ENCODE measurements at regions not wholly inside any gene's neighbourhood (a gene's known extent, or its start where the extent isn't known, plus 50 kb on each side); places are given as distances from the start of the nearest gene placed in this dataset.

- no peak for DNase-seq (ENCODE audit: unreplicated experiment)
- peaks cover 4% of the 10 kb centered on the region for H3K4me1 Mint-ChIP-seq (ENCODE audit: insufficient read depth, unreplicated experiment)
- intact Hi-C loops (cut with micrococcal nuclease): no loop called here
- ChIA-PET POLR2A (no interaction called here), CTCF (no interaction called here)
- peaks cover 6% of the 10 kb centered on the region for H3K36me3 Mint-ChIP-seq (ENCODE audit: insufficient read depth, unreplicated experiment)
- no peaks in the 10 kb centered on the region for H3K27me3 Mint-ChIP-seq (ENCODE audit: insufficient read depth, unreplicated experiment)
- H3K9me3 Mint-ChIP-seq (ENCODE audit: unreplicated experiment): no peaks in the 10 kb centered on the region
- no peak overlapping the region for H3K27ac Mint-ChIP-seq (ENCODE audit: low read depth, unreplicated experiment)
- BruUV-seq (replicated peaks): no TSS peak
- H3K4me3 Mint-ChIP-seq (ENCODE audit: unreplicated experiment): no peak overlapping the region
- TF ChIP-seq CTCF (IDR thresholded peaks at IDR 0.05; ENCODE audit: unreplicated experiment): no peak
These were observed 53.0 kb upstream of the TPM4 start for GRCh38 chr19:16023146-16023915.

GRCh38 chr19:16024266-16025107 is 51.8 kb upstream of the TPM4 start:
- CTCF ChIA-PET: interaction anchor here (0.6 to 1.8 kb wide), 3 partner anchors 59 to 1358 kb away, joined by 3 to 5 read pairs (median 3); no protein-coding TSS in a partner anchor
- intact Hi-C loops (cut with micrococcal nuclease): loop anchor here (1.0 to 5.0 kb wide), 2 partner anchors 158 to 397 kb away; no protein-coding TSS in a partner anchor
- Mint-ChIP-seq H3K27ac (ENCODE audit: low read depth, unreplicated experiment) (no peak overlapping the region), H3K9me3 (ENCODE audit: unreplicated experiment) (no peaks in the 10 kb centered on the region), H3K4me3 (ENCODE audit: unreplicated experiment) (no peak overlapping the region), H3K4me1 (ENCODE audit: insufficient read depth, unreplicated experiment) (peaks cover 4% of the 10 kb centered on the region), H3K36me3 (ENCODE audit: insufficient read depth, unreplicated experiment) (peaks cover 6% of the 10 kb centered on the region), H3K27me3 (ENCODE audit: insufficient read depth, unreplicated experiment) (no peaks in the 10 kb centered on the region)
- BruUV-seq (replicated peaks): no TSS peak
- POLR2A ChIA-PET: interaction anchor here (0.6 kb wide), 1 partner anchor 649 kb away, joined by 3 read pairs; no protein-coding TSS in a partner anchor
- no peak for DNase-seq (ENCODE audit: unreplicated experiment)
- TF ChIP-seq CTCF (IDR thresholded peaks at IDR 0.05; ENCODE audit: unreplicated experiment): no peak

GRCh38 chr19:16025108-16026101 is 50.9 kb upstream of the TPM4 start:
- peak; percentile 39 for TF ChIP-seq CTCF (IDR thresholded peaks at IDR 0.05; ENCODE audit: unreplicated experiment)
- Mint-ChIP-seq H3K27me3 (ENCODE audit: insufficient read depth, unreplicated experiment) (no peaks in the 10 kb centered on the region), H3K9me3 (ENCODE audit: unreplicated experiment) (no peaks in the 10 kb centered on the region), H3K4me1 (ENCODE audit: insufficient read depth, unreplicated experiment) (peaks cover 4% of the 10 kb centered on the region), H3K4me3 (ENCODE audit: unreplicated experiment) (no peak overlapping the region), H3K36me3 (ENCODE audit: insufficient read depth, unreplicated experiment) (peaks cover 6% of the 10 kb centered on the region), H3K27ac (ENCODE audit: low read depth, unreplicated experiment) (no peak overlapping the region)
- BruUV-seq (replicated peaks): no TSS peak
- intact Hi-C loops (cut with micrococcal nuclease): loop anchor here (1.0 to 5.0 kb wide), 2 partner anchors 157 to 398 kb away; no protein-coding TSS in a partner anchor
- peak; percentile 74 for DNase-seq (ENCODE audit: unreplicated experiment)
- ChIA-PET POLR2A (interaction anchor here (0.6 kb wide), 2 partner anchors 383 to 650 kb away, joined by 3 read pairs; no protein-coding TSS in a partner anchor), CTCF (interaction anchor here (0.6 to 1.8 kb wide), 5 partner anchors 16 to 1359 kb away, joined by 3 to 5 read pairs (median 3); no protein-coding TSS in a partner anchor)
